GM12864 (cell line): ENCODE measurements at regions not wholly inside any gene's neighbourhood (a gene's known extent, or its start where the extent isn't known, plus 50 kb on each side); places are given as distances from the start of the nearest gene placed in this dataset.

ENCODE experiments used
- DNase-seq: peaks from one replicate; pipeline ENCODE4 v3.0.0-alpha.2; 2011; ENCODE audit warnings: low read depth
- H3K4me3 ChIP-seq: 2 replicates; pipeline ENCODE4 v1.5.1; 2011; ENCODE audit warnings: mild to moderate bottlenecking, low read depth, low read length, control low read depth
- TF ChIP-seq, protein P1 (sequence below): IDR thresholded peaks from 2 replicates; pipeline ENCODE4 v1.5.1; 2011; ENCODE audit warnings: low read depth, mild to moderate bottlenecking, moderate library complexity, low read length, control low read depth, inconsistent platforms; ENCODE audit errors: missing control alignments

DNA sequence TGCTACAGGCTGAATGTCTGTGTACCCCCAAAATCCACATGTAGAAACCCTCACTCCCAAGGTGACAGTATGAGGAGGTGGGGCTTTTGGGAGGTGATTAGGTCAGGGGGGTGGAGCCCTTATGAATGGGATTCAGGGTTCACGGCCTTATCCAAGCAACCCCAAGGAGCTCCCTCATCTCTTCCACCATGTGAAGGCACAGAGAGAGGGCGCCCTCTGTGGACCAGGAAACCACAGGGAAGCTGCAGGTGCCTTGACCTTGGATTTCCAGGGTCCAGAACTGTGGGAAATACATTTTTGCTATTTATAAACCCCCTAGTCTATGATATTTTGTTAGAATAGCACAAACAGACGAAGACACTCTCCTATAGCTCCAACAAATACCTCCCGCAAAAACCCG, 53.6 kb upstream of the IRX2 start:
- no peak overlapping the region for H3K4me3 ChIP-seq
- TF ChIP-seq, protein P1, sequence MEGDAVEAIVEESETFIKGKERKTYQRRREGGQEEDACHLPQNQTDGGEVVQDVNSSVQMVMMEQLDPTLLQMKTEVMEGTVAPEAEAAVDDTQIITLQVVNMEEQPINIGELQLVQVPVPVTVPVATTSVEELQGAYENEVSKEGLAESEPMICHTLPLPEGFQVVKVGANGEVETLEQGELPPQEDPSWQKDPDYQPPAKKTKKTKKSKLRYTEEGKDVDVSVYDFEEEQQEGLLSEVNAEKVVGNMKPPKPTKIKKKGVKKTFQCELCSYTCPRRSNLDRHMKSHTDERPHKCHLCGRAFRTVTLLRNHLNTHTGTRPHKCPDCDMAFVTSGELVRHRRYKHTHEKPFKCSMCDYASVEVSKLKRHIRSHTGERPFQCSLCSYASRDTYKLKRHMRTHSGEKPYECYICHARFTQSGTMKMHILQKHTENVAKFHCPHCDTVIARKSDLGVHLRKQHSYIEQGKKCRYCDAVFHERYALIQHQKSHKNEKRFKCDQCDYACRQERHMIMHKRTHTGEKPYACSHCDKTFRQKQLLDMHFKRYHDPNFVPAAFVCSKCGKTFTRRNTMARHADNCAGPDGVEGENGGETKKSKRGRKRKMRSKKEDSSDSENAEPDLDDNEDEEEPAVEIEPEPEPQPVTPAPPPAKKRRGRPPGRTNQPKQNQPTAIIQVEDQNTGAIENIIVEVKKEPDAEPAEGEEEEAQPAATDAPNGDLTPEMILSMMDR = no peak
- DNase-seq = no peak

DNA sequence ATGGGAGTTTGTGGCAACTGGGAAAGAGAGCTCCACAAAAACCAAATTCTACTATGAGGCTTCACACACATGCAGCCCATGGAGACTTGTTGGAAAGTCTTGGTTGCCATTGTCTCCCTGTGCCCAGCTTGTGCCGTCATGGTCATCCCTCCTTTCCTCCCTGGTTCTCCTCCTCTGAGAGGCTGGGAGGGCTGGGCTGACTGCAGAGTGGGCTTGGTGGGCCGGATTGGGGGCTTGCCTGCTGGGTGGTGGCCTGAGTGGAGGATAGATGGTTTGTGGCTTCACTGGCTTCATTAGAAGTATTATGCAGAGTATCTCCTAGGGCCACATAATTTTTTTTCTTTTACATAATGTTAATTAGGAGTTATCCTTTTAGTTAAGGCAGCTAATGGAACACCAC, 52.3 kb upstream of the IRX2 start:
- DNase-seq = no peak
- H3K4me3 ChIP-seq = no peak overlapping the region
- TF ChIP-seq, protein P1 = no peak

DNA sequence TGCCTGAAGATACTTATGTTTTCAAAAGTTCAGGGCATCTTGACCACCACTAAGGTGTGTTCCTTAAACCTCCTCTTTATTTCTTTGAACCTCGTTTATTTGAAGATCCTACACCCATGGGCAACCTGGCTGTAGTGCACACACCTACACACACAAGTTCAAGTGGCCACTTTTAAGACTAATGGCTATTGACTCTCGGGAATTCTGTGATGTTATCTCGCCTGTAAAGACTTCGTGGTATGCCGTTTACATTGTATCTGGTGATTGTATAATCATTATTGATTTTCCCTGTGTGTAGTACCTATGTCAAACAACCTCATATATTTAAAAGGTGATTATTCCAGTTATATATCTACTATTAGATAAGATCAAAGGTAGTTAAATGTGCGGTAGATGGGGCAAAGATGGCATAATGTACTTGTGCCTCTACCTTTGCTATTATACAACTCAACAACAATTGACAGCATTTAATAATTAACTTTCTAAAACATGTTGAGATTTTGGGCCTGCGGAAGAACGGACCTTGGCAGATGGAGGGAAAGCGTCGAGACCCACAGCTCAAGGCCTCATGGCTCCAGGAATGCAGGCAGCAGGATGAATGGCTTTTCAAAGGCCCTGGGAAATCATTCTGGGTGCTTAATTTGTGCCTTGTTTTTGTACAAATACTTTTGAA, 51.4 kb upstream of the IRX2 start:
- TF ChIP-seq, protein P1 = no peak
- DNase-seq = no peak
- H3K4me3 ChIP-seq = no peak overlapping the region

DNA sequence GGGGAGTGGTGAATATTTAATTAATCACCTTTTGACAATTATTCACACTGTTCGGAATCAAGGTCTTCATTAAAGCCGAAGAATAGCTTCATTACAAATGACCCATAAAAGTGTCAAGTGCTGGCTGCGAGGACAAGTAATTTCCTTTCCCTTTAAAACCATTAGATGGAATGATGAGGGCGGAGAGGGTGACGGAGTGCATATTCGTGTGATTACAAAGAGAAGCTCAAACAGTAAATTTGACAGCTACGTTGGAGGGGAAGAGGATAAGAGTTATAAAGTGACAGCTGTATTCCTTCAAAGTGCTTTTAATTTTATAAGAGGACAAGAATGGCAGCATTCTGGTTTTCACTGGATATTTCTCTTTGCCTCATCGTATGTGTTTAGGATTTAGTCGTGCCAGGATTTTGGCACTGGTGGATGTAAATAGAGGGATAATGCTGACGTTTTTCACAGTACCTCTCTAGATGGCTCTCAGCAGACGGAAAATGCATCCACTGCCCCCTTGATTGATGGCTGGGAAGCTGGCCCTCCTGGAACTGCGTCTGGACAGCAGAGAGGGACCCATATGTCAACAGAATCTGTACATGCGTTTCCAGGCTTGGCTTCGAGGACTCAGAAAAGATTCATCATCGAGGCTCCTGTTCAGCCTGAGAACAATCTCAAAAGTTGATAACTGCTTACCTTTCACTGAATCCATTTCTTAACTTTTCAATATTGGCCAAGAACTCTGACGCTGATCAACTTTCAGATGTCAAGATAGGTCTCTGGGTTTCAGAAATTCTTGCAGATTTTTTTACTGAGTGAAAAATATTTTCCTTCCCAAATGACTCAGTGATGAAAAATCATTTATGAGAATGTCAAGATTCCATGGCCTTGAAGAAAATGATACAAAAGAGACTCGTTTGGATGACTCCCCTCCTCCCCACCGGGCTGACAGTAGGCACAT, 50.4 kb upstream of the IRX2 start:
- no peak for DNase-seq
- no peak overlapping the region for H3K4me3 ChIP-seq
- TF ChIP-seq, protein P1 = no peak
